GM23338 (cell line): ENCODE measurements at regions not wholly inside any gene's neighbourhood (a gene's known extent, or its start where the extent isn't known, plus 50 kb on each side); places are given as distances from the start of the nearest gene placed in this dataset.

ENCODE experiments used
- ATAC-seq: fragments of 200-7000 bp; cut with Tn5 transposase; 3 replicates; pipeline ENCODE4 v1.9.1; 2020
- DNase-seq: peaks from one replicate; pipeline ENCODE4 v3.0.0-alpha.2; 2015; ENCODE audit warnings: low spot score
- H2AFZ ChIP-seq: fragments of 200-600 bp; sonication (generic); 2 replicates; pipeline ENCODE4 v1.8.0; 2016; ENCODE audit warnings: antibody characterized with exemption, mild to moderate bottlenecking, moderate library complexity
- H3F3A ChIP-seq: fragments of 200-600 bp; sonication (generic); replicated peaks from 2 replicates; pipeline ENCODE4 v1.8.0; 2017; ENCODE audit warnings: antibody characterized with exemption, mixed run types, low read depth
- H3K27ac ChIP-seq: fragments of 200-600 bp; sonication (generic); 2 replicates; pipeline ENCODE4 v1.6.1; 2016; ENCODE audit warnings: low read depth
- H3K27me3 ChIP-seq: fragments of 200-600 bp; sonication (generic); 2 replicates; pipeline ENCODE4 v1.8.0; 2016; ENCODE audit warnings: mild to moderate bottlenecking, mixed run types, moderate library complexity; ENCODE audit not compliant: insufficient read depth
- H3K36me3 ChIP-seq: fragments of 200-600 bp; sonication (generic); 2 replicates; pipeline ENCODE4 v1.8.0; 2016; ENCODE audit warnings: mild to moderate bottlenecking; ENCODE audit not compliant: insufficient read depth
- H3K4me1 ChIP-seq: fragments of 200-600 bp; sonication (generic); 2 replicates; pipeline ENCODE4 v1.8.0; 2016; ENCODE audit warnings: mild to moderate bottlenecking, moderate library complexity; ENCODE audit not compliant: insufficient read depth
- H3K4me2 ChIP-seq: fragments of 200-600 bp; sonication (generic); 2 replicates; pipeline ENCODE4 v1.7.1; 2017; ENCODE audit warnings: mixed run types
- H3K4me3 ChIP-seq: fragments of 200-600 bp; sonication (generic); 2 replicates; pipeline ENCODE4 v1.6.1; 2016; ENCODE audit warnings: mixed run types
- H3K79me2 ChIP-seq: fragments of 200-600 bp; sonication (generic); replicated peaks from 2 replicates; pipeline ENCODE4 v1.8.0; 2017; ENCODE audit warnings: mild to moderate bottlenecking; ENCODE audit not compliant: insufficient read depth
- H3K9me2 ChIP-seq: fragments of 200-600 bp; sonication (generic); 2 replicates; pipeline ENCODE4 v1.8.0; 2017; ENCODE audit not compliant: insufficient read depth
- H4K20me1 ChIP-seq: fragments of 200-600 bp; sonication (generic); replicated peaks from 2 replicates; pipeline ENCODE4 v1.8.0; 2017; ENCODE audit warnings: mild to moderate bottlenecking; ENCODE audit not compliant: insufficient read depth
- H3K27ac Mint-ChIP-seq: 2 replicates; pipeline ENCODE4 v1.8.0; 2020; ENCODE audit warnings: inconsistent platforms, mild to moderate bottlenecking, moderate library complexity, mixed read lengths
- H3K27me3 Mint-ChIP-seq: 3 replicates; pipeline ENCODE4 v1.8.0; 2022; ENCODE audit warnings: low read depth, mild to moderate bottlenecking, moderate library complexity, mixed read lengths, inconsistent platforms; ENCODE audit not compliant: insufficient read depth, poor library complexity
- H3K36me3 Mint-ChIP-seq: 3 replicates; pipeline ENCODE4 v1.8.0; 2021; ENCODE audit warnings: low read depth, mild to moderate bottlenecking, inconsistent platforms, moderate library complexity, mixed read lengths
- H3K4me1 Mint-ChIP-seq: 3 replicates; pipeline ENCODE4 v1.8.0; 2020; ENCODE audit warnings: mild to moderate bottlenecking, inconsistent platforms, mixed read lengths
- H3K4me3 Mint-ChIP-seq: 3 replicates; pipeline ENCODE4 v1.8.0; 2021; ENCODE audit warnings: moderate library complexity, mild to moderate bottlenecking, inconsistent platforms, mixed read lengths
- H3K9me3 Mint-ChIP-seq: 3 replicates; pipeline ENCODE4 v1.8.0; 2020; ENCODE audit warnings: moderate library complexity, mild to moderate bottlenecking, inconsistent platforms, mixed read lengths
- CTCF ChIP-seq, 2 experiments: fragments of 200-600 bp in 1 of 2; sonication (generic) in 1 of 2; conservative IDR thresholded peaks; 2 replicates each; pipeline versions ENCODE4 v1.5.1 to v1.6.1; 2016 to 2017; ENCODE audit warnings: antibody characterized with exemption in 2 of 2, low read depth in 2 of 2, mild to moderate bottlenecking in 2 of 2, moderate library complexity in 1 of 2
- ETS1 ChIP-seq: IDR thresholded peaks from 2 replicates; pipeline ENCODE4 v1.6.1; 2016; ENCODE audit warnings: antibody characterized with exemption
- EZH2 ChIP-seq: fragments of 200-600 bp; sonication (generic); IDR thresholded peaks from one replicate; pipeline ENCODE4 v1.8.0; 2017; ENCODE audit warnings: antibody characterized with exemption, mild to moderate bottlenecking, low read depth; ENCODE audit not compliant: unreplicated experiment
- JUNB ChIP-seq: IDR thresholded peaks from one replicate; pipeline ENCODE4 v1.6.1; 2016; ENCODE audit warnings: antibody characterized with exemption; ENCODE audit not compliant: unreplicated experiment
- POLR2AphosphoS5 ChIP-seq: IDR thresholded peaks from 2 replicates; pipeline ENCODE4 v1.6.1; 2016; ENCODE audit warnings: antibody characterized with exemption, low read depth
- REST ChIP-seq: IDR thresholded peaks from one replicate; pipeline ENCODE4 v1.6.1; 2018; ENCODE audit warnings: antibody characterized with exemption; ENCODE audit not compliant: unreplicated experiment
- STAT1 ChIP-seq: IDR thresholded peaks from one replicate; pipeline ENCODE4 v1.6.1; 2016; ENCODE audit warnings: antibody characterized with exemption; ENCODE audit not compliant: unreplicated experiment
- ZNF114 ChIP-seq: fragments of 250-450 bp; sonication (Bioruptor Pico); IDR thresholded peaks from 2 replicates; pipeline ENCODE4 v1.5.0; 2020; ENCODE audit warnings: mild to moderate bottlenecking, moderate library complexity
- ZNF462 ChIP-seq: fragments of 250-450 bp; sonication (Bioruptor Pico); IDR thresholded peaks from 2 replicates; pipeline ENCODE4 v1.5.0; 2020; ENCODE audit warnings: mild to moderate bottlenecking, moderate library complexity

- no peaks in the 10 kb centered on the region for H3K27me3 Mint-ChIP-seq
Measured at GRCh38 chr15:49752517-49752916, 131.7 kb downstream of the DTWD1 start.

More at GRCh38 chr15:49752517-49752916, 131.7 kb downstream of the DTWD1 start:
- no peak overlapping the region for H3K4me2 ChIP-seq
- no peaks in the 10 kb centered on the region for H3K4me1 Mint-ChIP-seq
- H3K4me1 ChIP-seq = no peaks in the 10 kb centered on the region; the same call in 1 of the 2 replicates
- no peaks in the 10 kb centered on the region for H4K20me1 ChIP-seq
- no peak overlapping the region for H3K4me3 ChIP-seq
- H3K27ac Mint-ChIP-seq = no peak overlapping the region
- ATAC-seq (no peak), DNase-seq (no peak)
- H2AFZ ChIP-seq = no peak overlapping the region
- no peaks in the 10 kb centered on the region for H3F3A ChIP-seq
- H3K36me3 ChIP-seq = no peaks in the 10 kb centered on the region
- no peaks in the 10 kb centered on the region for H3K79me2 ChIP-seq
- H3K27ac ChIP-seq = no peak overlapping the region
- TF ChIP-seq POLR2AphosphoS5 (no peak), ZNF114 (CRISPR knock-in tag) (no peak), JUNB (no peak), REST (no peak), STAT1 (no peak), ETS1 (no peak), CTCF (conservative IDR thresholded peaks at IDR 0.05; ENCODE audit: low read depth in 2 of 2) (no peak), ZNF462 (CRISPR knock-in tag) (no peak), EZH2 (no peak)
- no peaks in the 10 kb centered on the region for H3K9me3 Mint-ChIP-seq
- H3K27me3 ChIP-seq = no peaks in the 10 kb centered on the region
- no peaks in the 10 kb centered on the region for H3K36me3 Mint-ChIP-seq
- no peak overlapping the region for H3K4me3 Mint-ChIP-seq
- H3K9me2 ChIP-seq = no peaks in the 10 kb centered on the region
